NCI-H2227 (cell line): ENCODE measurements at regions not wholly inside any gene's neighbourhood (a gene's known extent, or its start where the extent isn't known, plus 50 kb on each side); places are given as distances from the start of the nearest gene placed in this dataset.
A peak's percentile ranks its signal among the peaks of the same experiment; 100 is the strongest.
"Not testable (repeated sequence)": the region's sequence is repeated elsewhere in the genome, so short reads cannot be mapped to it uniquely, and the experiment has no call there.

Experiments used
- DNase-seq: peaks from one replicate; lab custom pipeline; 2025; ENCODE audit not compliant: unreplicated experiment; lab: John Stamatoyannopoulos, UW

DNA sequence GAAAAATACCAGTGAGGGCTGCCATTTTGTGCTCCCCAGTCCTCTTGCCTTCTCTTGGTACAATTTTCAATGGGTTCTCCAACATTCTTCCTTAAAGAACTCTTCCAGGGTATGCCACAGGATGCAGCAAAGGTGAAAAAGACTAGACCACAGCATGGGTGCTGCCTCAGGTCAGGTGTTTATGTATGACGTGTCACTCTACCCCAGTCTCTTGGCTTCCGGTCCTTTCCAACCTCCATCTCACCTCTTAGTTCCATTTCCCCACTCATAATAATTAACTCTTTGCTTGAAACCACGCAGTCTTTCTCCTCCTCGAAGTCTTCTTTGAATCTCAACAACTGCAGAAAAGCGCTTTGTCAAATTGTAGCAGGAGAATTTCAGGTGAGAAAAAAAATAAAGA lies 104.7 kb upstream of the TBC1D5 start:
- DNase-seq, result no peak

DNA sequence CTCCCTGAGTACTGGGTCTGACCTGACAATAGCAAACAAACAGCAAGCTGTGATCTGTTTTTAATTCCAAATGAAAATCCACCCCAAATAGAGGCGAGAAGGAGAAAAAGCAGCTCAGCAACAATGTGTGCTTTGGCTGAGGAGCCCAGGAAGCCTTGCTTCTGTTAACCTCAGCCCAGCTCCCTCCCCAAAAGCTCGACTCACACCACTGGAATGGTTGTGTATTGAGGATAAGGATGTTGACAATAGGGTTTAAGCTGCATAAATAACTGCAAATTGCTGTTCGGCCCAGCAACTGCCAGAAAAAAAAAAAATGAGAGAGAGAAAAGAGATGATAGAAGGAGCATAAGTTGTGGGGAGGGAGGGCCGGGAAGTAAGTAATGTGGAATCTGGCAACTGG lies 104.0 kb upstream of the TBC1D5 start:
- DNase-seq, result no peak

DNA sequence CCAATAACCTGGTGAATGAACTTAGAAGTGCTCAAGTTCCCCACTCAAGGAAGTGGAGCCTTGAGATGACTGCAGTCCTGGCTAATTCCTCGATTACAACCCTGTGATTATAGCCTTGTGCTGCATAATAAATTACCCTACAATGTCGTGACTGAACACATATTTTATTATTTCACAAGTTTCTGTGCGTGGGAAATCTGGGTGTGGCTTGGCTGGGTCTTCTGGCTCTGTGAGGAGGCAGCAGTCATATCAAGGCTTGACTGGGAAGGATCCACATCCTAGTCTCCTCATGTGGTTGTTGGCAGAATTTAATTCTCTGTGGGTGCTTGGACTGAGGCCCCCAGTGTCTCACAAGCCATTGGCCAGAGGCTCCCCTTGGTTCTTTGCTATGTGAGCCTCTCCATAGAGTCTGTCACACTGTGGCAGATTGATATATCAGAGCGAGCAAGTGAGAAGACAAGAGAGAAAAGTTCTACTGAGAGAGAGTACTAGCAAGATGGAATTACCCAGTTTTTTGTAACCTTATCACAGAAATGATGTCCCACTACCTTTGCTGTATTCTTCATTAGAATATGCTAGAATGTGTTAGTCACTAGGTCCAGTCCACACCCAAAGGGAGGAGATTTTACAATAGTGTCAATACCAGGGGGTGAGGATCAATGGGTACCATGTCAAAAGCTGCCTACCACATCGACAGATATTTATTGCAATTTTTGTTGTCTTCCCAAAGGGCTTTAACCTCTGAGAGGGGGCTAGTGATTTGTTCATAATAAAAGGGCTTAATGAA lies 102.8 kb upstream of the TBC1D5 start:
- DNase-seq, result no peak

DNA sequence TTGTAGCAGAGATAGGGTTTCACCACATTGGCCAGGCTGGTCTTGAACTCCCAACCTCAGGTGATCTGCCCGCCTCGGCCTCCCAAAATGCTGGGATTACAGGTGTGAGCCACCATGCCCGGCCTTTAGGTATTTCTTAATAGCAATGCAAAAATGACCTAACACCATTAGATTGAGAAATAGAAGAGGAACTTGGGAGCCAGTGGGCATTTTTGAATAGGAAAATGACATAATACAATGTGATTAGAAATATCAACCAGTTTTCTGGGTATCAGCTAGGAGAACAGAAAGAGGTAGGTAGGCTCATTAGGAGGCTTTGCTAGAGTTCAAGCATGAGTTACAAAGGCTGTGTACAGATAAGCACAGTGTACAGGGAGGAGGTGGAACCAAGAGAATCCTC lies 101.8 kb upstream of the TBC1D5 start:
- no peak for DNase-seq

DNA sequence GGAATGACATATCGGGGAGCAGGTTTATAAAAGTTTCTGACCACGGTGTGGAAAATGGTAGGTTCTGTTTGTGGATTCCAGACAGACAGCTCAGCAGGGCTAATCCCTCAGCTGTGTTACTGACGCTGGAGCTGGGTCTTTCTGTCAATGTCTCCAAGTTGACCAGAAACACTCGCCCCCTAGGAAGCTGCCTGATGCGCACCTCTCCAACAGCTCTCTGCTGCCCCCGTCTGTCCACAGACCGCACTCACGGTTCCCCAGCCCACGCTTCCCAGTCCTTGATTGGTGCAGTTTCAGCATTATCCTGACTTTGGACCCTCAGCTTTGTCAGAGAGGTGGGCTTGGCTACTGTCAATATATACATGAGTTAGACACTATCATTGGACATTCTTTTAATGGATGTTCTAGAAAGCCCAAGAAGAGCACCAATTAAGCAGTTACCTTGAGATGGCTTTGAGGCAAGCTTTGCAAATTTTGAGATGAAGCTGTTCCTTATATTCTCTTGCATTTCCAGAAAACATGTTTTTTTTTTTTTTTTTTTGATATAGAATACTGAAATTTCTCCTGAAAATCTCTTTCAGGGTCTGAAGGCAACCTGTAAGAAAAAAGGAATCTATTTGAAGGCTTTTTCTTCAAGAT lies 98.9 kb upstream of the TBC1D5 start:
- peak; percentile 72 for DNase-seq

DNA sequence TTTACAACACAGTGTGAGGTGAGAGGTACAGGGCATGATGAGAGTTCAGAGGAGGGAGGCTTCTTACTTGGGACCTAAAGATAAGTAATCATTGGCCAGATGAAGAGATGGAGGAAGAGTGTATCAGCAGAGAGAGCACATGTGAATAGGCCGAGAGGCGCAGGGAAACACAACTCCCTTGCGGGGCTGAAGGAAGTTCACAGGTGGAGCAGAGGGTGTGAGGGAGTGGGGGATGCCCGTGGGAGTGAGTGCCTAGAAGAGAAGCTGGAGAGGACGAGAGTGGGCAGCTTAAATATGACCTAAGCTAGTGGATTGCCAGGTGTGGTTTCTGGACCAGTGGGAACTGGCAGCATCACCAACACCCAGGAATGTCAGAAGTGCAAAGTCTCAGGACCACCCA lies 98.2 kb upstream of the TBC1D5 start:
- no peak for DNase-seq

DNA sequence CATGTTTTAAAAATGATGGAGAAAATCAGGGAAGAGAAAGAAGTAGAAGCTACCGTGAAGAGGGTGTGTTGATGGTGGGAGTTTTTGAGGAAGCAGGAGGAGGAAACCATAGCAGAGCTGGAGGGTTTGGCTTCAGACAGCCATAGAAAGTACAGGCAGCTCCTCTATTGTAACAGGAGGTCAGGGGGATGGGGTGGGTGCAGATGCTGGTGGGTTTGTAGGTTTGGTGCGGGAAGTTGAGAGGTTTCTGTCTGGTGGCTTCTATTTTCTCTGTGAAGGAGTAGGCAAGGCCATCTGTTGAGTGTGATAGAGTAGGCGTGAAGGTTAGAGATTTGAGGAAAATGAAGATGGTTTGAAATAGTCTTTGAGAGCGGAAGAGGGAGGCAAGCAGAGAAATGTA lies 97.7 kb upstream of the TBC1D5 start:
- no peak for DNase-seq

DNA sequence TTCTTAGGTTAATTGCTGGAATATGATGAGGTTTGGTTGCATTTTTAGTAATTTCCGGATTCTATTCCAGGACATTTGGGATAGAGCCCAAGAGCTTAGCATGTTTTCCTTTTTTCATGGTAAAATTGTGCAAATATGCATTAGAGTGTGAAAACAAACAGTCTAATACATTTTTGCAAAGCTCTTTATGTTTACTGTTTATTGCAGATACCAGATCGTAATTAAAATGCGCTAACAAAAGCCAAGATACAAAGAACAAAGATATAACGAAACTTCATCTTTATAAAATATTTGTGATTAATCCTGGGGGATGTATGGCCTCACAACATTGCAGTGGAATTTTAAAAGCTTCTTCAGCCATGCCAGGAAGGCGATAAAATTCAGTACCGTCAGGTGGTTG lies 94.5 kb upstream of the TBC1D5 start:
- DNase-seq, result no peak

DNA sequence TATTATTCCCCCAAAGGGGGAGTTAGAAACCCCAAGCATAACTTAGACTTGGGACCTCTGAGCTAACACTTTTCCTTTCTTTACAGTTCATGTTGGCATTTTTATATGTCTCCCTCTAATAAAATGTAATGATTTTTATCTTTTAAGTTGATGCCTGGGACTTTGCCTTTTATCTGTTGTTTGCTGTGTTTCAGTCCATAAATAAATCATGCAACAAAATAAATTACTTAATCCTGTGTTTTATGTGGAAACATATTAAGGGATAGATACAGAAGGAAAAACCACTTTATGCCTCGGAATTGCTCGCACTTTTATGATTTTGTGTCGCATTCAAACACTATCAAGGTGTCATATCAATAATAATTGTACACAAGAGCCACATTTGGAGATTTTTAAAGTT lies 93.7 kb upstream of the TBC1D5 start:
- no peak for DNase-seq

DNA sequence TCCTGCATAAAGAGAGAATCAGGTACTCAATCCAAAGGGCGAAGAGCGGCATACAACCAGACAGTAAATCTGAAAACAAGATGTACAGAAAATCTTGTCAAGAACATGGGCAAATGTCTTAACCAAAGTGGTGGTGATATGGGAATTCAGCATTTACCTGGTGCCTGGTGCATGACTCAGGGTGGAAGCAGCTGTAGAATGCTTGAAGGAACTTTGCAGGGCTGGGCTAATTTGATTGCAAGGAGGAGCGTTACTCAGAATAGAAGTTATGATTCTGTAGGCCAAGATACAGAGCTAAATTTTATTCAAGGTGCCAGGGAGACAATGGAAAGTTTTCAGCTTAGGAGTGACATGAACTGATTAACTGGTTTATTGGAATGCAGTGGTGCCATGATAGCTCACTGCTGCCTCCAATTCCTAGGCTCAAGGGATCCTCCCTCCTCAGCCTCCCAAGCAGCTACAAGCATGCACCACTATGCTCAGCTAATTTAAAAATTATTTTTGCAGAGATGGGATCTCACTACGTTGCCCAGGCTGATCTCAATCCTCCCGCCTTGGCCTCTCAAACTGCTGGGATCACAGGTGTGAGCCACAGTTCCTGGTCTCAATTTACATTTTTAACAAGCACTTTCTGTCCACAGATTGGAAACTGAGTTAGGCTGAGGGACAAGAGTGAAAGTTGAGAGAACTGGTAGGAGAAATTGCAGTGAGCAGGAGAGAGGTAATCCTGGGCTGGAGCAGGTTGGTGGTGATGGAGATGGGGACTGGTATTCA lies 91.5 kb upstream of the TBC1D5 start:
- no peak for DNase-seq

DNA sequence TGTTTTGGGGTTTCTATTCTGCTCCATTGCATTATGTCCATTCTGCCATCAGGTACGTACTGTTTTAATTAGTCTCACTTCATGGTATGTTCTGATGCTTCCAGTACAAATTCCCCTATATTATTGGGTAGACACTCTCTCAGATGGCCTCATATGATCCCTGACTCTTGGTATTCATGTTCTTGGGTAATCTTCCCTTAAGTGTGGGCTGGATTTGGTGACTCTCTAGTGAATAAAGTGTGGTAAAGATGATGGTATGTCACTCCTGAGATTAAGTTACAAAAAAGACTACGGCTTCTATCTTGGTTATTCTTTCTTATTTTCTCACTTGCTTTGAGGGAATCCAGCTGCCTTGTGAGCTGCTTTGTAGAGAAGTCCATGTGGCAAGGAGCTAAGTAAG lies 89.6 kb upstream of the TBC1D5 start:
- no peak for DNase-seq

DNA sequence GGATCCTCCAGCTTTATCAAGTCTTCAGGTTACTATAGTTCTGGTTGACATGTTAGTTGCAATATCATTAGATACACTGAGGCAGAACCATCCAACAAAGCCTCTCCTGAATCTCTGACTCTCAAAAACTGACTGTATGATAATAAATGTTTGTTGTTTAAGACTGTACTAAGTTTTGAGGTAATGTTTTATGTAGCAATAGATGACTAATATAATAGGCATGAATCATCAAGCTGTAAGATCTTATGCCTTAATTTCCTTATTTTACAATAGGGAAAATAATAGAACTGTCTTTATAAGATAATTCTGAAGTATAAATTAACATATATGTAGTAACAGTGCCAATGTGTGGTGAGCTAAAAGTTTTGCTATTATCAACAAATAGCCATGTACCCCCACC lies 88.9 kb upstream of the TBC1D5 start:
- no peak for DNase-seq

DNA sequence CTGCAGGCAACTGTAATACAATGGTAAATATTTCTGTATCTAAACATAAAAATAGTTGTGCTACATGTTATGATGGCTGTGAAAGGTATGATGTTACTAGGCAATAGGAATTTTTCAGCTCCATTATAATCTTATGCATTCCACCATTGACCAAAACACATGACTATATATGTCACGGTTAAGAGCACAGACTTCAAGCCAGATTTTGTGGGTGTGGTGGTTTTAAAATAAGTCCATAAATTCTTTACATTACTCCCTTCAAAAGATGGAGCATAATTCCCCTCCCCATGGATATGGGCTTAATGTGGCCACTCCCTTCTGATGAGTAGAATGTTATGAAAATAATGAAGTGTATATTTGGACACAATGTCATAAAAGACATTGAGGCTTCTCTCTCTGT lies 88.4 kb upstream of the TBC1D5 start:
- no peak for DNase-seq

DNA sequence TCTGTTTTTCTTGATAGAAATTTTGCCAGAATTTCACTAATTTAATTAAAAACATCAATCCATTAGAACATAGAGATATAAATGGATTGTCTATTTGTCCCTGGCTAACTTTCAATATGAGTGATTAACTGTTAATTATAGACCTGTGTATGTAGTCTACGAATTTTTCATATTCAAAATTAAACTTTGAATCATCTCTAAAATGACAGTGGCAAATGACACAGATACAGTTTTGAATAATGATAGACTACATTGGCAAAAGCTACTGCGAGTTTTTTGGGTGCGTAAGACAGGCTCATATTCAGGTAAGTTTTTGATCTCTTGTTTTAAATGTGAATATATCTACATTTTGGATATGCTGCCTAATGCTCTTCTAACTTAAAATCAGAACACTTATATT lies 86.0 kb upstream of the TBC1D5 start:
- no peak for DNase-seq

DNA sequence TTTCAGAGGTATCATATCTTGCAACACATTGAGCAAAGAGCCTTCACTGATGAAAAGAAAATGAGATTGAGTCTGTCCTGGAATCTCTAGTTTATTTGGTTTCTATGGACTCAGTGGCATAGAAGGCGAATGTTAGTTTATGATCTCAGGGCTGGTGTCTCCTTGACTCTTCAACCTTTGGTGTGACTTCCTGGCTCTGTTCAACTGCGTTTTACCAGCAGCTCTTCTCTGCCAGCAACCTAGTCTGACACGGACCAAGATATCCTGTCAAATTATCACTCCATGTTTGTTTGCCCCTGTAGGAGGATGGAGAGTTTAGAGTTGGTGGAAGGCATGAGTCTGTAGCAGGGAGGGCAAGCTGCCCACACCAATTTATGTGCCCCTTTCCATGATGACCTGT lies 82.9 kb upstream of the TBC1D5 start:
- no peak for DNase-seq

DNA sequence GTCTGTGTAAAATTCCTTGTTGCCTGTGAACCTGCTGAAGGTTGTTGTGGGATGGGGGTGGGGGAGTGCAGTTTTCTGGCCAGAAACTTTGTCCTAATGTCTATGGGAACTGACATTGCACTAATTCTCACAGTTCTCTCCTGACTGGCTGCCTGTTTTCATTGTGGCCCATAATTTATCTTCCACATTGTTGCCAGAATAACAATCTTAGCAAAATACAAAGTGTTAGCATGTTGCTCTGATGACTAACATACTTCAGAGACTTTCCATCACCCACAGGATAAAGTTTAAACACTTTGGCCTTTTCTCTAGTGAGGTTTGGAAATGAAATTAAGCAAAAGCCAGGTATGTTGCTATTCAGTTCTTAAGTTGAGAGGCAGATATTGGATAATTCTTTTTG lies 81.4 kb upstream of the TBC1D5 start:
- DNase-seq, result no peak

DNA sequence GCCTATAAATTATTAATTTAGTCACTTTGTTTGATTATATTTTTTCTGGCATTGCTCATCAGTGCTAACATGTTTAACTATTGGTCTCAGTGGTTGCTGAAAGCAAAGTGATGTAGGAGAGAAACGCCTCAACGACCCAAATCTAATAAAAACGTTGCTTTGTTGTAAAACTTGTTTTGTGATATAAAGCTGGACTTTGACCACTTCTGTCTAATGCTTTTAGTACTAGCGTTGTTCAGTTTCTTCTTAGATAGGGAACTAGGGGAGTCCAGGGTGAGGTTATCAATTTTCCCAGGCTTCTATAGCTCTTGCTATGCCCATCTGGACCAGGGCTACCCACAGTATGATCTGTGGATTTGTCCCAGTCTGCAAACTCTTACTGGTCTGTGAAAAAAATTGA lies 80.6 kb upstream of the TBC1D5 start:
- DNase-seq, result no peak

DNA sequence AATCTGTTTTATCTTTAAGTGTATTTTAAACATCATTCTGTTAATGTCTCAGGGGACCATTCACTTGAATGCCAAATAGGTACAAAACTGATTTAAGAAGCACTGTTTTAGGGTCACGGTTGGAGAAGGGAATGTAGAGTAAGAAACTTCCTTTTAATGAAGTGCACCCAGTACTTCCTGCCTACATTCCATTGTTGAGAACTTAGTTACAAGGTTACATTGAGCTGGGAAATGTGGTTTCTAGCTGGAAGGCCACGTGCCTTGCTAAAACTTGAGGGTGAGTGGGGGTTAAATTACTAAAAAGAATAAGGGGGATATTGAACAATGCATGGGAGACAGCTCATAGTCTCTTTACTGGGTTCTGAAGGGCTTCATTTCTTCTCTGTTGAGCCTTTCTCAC lies 78.3 kb upstream of the TBC1D5 start:
- no peak for DNase-seq

DNA sequence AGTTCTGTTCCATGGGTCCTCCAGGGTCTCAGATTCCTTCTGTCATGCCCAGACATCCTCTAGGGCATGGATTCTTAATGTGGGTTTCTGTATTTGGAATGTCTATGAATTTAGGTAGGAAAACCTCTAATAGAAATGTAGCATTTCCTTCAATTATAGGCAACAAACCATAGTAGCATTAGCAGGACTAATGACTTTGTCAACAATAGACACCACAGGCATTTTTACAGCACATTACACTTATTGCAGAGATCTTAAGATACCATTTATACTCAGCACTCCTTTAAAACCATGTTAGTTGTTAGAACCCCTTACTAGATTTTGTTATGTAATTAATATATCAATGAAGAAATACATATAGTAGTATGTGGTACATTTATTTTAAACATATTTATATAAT lies 77.8 kb upstream of the TBC1D5 start:
- no peak for DNase-seq

DNA sequence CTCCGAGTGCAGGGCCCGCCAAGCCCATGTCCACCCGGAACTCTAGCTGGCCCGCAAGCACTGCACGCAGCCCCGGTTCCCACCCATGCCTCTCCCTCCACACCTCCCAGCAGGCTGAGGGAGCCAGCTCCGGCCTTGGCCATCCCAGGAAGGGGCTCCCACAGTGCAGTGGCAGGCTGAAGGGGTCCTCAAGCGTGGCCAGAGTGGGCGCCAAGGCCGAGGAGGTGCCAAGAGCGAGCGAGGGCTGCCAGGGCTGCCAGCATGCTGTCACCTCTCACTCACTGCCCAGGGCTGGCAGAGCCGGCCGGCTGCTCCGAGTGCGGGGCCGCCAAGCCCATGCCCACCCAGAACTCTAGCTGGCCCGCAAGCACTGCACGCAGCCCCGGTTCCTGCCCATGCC lies 75.5 kb upstream of the TBC1D5 start:
- not testable (repeated sequence) for DNase-seq

DNA sequence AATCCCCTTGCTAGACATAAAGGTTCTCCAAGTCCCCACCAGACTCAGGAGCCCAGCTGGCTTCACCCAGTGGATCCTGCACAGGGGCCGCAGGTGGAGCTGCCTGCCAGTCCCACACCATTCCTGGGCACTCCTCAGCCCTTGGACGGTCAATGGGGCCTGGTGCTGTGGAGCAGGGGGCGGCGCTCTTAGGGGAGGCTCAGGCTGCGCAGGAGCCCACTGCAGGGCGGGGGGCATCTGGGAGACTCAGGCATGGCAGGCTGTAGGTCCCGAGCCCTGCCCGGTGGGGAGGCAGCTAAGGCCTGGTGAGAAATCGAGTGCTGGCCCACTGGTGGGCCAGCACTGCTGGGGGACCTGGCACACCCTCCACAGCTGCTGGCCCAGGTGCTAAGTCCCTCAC lies 75.1 kb upstream of the TBC1D5 start:
- DNase-seq, result no peak

DNA sequence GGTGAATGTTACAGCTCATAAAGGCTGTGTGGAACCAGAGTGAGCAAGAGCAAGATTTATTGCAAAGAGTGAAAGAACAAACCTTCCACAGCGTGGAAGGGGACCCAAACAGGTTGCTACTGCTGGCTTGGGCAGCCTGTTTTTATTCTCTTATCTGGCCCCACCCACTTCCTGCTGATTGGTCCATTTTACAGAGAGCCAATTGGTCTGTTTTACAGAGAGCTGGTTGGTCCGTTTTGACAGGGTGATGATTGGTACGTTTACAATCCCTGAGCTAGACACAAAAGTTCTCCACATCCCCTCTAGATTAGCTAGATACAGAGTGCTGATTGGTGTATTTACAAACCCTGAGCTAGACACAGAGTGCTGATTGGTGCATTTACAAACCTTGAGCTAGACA lies 74.4 kb upstream of the TBC1D5 start:
- not testable (repeated sequence) for DNase-seq
